ENCODE measurements at regions not wholly inside any gene's neighbourhood (a gene's known extent, or its start where the extent isn't known, plus 50 kb on each side); places are given as distances from the start of the nearest gene placed in this dataset.

DNA sequence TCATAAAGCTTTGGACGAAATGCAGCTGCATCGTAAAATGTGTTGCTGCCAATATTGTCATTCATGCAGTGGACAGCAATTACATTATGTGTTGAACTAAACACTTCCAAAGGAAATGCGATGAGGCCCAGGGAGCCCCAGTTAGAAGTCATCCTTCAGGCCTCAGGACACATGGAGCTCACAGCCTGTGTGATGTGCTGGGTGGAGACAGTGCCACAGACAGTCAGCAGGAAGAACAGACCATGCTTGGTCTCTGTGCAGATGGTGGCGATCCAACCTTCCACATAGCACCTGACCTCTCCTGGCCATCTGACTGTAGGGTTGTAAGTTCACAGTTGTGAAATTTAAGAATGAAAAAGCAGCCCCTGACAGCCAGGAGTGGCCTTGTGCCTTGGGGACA, 118.3 kb upstream of the ALKAL2 start:
- TF ChIP-seq, protein P1, sequence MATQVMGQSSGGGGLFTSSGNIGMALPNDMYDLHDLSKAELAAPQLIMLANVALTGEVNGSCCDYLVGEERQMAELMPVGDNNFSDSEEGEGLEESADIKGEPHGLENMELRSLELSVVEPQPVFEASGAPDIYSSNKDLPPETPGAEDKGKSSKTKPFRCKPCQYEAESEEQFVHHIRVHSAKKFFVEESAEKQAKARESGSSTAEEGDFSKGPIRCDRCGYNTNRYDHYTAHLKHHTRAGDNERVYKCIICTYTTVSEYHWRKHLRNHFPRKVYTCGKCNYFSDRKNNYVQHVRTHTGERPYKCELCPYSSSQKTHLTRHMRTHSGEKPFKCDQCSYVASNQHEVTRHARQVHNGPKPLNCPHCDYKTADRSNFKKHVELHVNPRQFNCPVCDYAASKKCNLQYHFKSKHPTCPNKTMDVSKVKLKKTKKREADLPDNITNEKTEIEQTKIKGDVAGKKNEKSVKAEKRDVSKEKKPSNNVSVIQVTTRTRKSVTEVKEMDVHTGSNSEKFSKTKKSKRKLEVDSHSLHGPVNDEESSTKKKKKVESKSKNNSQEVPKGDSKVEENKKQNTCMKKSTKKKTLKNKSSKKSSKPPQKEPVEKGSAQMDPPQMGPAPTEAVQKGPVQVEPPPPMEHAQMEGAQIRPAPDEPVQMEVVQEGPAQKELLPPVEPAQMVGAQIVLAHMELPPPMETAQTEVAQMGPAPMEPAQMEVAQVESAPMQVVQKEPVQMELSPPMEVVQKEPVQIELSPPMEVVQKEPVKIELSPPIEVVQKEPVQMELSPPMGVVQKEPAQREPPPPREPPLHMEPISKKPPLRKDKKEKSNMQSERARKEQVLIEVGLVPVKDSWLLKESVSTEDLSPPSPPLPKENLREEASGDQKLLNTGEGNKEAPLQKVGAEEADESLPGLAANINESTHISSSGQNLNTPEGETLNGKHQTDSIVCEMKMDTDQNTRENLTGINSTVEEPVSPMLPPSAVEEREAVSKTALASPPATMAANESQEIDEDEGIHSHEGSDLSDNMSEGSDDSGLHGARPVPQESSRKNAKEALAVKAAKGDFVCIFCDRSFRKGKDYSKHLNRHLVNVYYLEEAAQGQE (IDR thresholded peaks at IDR 0.05; ENCODE audit: insufficient read depth in 1 of 2, low read depth in 2 of 2, low read length in 2 of 2) = no peak
- no peak for TF ChIP-seq POLR2AphosphoS5 (IDR thresholded peaks at IDR 0.05; ENCODE audit: low read depth, low read length)
- no peak for TF ChIP-seq FOXP2 (optimal IDR thresholded peaks at IDR 0.05; ENCODE audit: borderline replicate concordance, extremely low read depth, extremely low read length, insufficient read depth)
- no peak for TF ChIP-seq SIN3A (IDR thresholded peaks at IDR 0.05; ENCODE audit: borderline replicate concordance, insufficient read depth, low read length)
- no peak for TF ChIP-seq TAF1 (IDR thresholded peaks at IDR 0.05; ENCODE audit: borderline replicate concordance, insufficient read depth, low read length)

DNA sequence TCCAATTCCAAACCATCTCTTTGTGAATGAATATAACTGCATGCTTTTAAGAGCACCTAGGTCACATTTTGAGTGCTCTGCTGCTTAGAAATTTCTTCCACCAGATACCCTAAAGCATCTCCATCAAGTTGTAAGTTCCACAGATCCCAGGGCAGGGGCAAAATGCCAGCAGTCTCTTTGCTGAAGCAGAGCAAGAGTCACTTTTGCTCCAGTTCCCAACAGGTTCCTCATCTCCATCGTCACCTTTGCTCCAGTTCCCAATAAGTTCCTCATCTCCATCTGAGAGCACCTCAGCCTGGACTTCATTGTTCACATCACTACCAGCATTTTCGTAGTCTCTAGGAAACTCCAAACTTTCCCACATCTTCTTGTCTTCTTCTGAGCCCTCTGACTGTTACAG, 116.7 kb upstream of the ALKAL2 start:
- TF ChIP-seq POLR2AphosphoS5 (IDR thresholded peaks at IDR 0.05; ENCODE audit: low read depth, low read length) = no peak
- no peak for TF ChIP-seq FOXP2 (optimal IDR thresholded peaks at IDR 0.05; ENCODE audit: borderline replicate concordance, extremely low read depth, extremely low read length, insufficient read depth)
- no peak for TF ChIP-seq TAF1 (IDR thresholded peaks at IDR 0.05; ENCODE audit: borderline replicate concordance, insufficient read depth, low read length)

DNA sequence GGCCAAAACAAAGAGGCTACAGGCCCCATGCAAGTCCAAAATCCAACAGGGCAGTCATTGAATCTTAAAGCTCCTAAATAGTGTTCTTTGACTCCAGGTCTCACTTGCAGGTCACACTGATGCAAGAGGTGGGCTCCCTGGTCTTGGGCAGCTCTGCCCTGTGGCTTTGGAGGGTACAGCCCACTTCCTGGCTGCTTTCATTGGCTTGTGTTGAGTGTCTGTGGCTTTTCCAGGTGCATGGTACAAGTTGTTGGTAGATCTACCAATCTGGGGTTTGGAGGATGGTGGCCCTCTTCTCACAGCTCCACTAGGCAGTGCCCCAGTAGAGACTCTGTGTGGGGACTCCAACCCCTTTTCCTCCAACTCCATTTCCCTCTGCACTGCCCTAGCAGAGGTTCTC, 115.8 kb upstream of the ALKAL2 start:
- no peak for TF ChIP-seq FOXP2 (optimal IDR thresholded peaks at IDR 0.05; ENCODE audit: borderline replicate concordance, extremely low read depth, extremely low read length, insufficient read depth)
- TF ChIP-seq SIN3A (IDR thresholded peaks at IDR 0.05; ENCODE audit: borderline replicate concordance, insufficient read depth, low read length) = no peak

DNA sequence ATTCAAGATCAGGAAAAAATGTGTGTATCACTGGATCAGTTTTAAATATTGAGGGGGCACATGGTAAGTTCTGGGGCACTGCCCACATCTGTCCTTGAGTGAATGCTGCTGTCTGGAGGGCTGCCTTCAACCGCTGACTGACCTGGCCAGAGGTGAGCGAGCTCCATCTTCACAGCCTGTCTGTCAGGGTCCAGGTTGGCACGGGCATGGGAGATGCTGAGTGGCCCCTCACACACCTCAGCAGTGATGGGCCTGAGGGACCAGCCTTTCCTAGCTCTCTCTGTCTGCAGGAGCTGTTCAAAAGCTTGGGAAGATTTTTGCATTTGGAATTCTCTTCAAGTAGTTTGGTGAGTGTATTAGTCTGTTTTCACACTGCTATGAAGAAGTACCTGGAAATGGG, 114.8 kb upstream of the ALKAL2 start:
- no peak for TF ChIP-seq SIN3A (IDR thresholded peaks at IDR 0.05; ENCODE audit: borderline replicate concordance, insufficient read depth, low read length)
- no peak for TF ChIP-seq FOXP2 (optimal IDR thresholded peaks at IDR 0.05; ENCODE audit: borderline replicate concordance, extremely low read depth, extremely low read length, insufficient read depth)
- TF ChIP-seq TAF1 (IDR thresholded peaks at IDR 0.05; ENCODE audit: borderline replicate concordance, insufficient read depth, low read length) = no peak
- TF ChIP-seq, protein P1 (IDR thresholded peaks at IDR 0.05; ENCODE audit: insufficient read depth in 1 of 2, low read depth in 2 of 2, low read length in 2 of 2) = no peak
- no peak for TF ChIP-seq POLR2AphosphoS5 (IDR thresholded peaks at IDR 0.05; ENCODE audit: low read depth, low read length)

DNA sequence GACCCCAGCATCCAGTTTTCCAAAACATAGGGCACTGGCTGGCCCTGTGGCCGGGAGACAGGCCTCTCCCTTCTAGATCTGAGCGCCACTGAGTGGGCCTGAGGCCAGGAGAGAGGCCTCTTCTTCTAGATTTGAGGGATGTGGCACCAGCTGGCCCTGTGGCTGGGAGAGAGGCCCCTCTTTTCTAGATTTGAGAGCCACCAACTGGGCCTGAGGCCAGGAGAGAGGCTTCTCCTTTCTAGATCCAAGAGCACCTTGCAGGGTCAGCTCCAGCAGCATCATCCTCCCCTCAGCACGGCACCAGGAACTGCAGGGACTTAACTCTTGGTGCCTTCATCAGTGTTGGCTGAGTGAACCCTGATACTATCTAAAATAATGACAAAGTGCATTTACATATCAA, 114.3 kb upstream of the ALKAL2 start:
- TF ChIP-seq, protein P1 (IDR thresholded peaks at IDR 0.05; ENCODE audit: insufficient read depth in 1 of 2, low read depth in 2 of 2, low read length in 2 of 2) = no peak
- TF ChIP-seq SIN3A (IDR thresholded peaks at IDR 0.05; ENCODE audit: borderline replicate concordance, insufficient read depth, low read length) (no peak), POLR2AphosphoS5 (IDR thresholded peaks at IDR 0.05; ENCODE audit: low read depth, low read length) (no peak), TAF1 (IDR thresholded peaks at IDR 0.05; ENCODE audit: borderline replicate concordance, insufficient read depth, low read length) (no peak), FOXP2 (optimal IDR thresholded peaks at IDR 0.05; ENCODE audit: borderline replicate concordance, extremely low read depth, extremely low read length, insufficient read depth) (no peak)

DNA sequence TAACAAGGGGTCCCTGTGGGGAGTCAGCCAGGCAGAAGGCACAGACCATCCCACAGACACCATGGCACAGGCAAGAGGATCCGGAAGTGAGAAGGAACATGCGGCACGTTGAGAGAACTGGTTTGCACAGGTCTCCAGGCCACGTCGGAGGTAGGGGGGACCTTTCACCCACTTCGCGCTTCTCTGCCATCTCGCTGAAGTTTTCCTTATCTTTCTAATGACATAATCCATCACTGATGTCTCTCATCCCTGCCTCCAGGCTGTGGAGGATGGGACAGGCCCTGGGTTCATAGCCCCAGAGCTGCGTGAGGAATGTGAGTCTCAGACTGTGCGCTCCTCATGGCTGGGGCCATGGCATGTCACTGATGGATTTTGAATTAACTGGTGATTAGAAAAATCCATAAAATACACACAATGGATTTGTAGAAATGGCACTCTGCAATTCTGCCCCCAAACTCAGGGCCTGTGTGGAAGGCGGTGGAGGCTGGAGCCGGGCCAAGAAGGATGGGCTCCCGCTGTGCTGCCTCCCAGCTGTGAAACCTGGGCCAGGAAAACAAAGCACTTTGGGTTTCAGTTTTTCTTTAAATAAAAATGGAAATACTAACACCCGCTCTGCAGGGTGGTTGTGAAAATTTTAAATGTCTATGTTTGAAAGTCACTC, 113.3 kb upstream of the ALKAL2 start:
- TF ChIP-seq FOXP2 (optimal IDR thresholded peaks at IDR 0.05; ENCODE audit: borderline replicate concordance, extremely low read depth, extremely low read length, insufficient read depth) (no peak), POLR2AphosphoS5 (IDR thresholded peaks at IDR 0.05; ENCODE audit: low read depth, low read length) (no peak), TAF1 (IDR thresholded peaks at IDR 0.05; ENCODE audit: borderline replicate concordance, insufficient read depth, low read length) (no peak), SIN3A (IDR thresholded peaks at IDR 0.05; ENCODE audit: borderline replicate concordance, insufficient read depth, low read length) (no peak)
- TF ChIP-seq, protein P1 (IDR thresholded peaks at IDR 0.05; ENCODE audit: insufficient read depth in 1 of 2, low read depth in 2 of 2, low read length in 2 of 2) = no peak

Data from PFSK-1 (cell line).